ENCODE measurements at regions not wholly inside any gene's neighbourhood (a gene's known extent, or its start where the extent isn't known, plus 50 kb on each side); places are given as distances from the start of the nearest gene placed in this dataset.

DNA sequence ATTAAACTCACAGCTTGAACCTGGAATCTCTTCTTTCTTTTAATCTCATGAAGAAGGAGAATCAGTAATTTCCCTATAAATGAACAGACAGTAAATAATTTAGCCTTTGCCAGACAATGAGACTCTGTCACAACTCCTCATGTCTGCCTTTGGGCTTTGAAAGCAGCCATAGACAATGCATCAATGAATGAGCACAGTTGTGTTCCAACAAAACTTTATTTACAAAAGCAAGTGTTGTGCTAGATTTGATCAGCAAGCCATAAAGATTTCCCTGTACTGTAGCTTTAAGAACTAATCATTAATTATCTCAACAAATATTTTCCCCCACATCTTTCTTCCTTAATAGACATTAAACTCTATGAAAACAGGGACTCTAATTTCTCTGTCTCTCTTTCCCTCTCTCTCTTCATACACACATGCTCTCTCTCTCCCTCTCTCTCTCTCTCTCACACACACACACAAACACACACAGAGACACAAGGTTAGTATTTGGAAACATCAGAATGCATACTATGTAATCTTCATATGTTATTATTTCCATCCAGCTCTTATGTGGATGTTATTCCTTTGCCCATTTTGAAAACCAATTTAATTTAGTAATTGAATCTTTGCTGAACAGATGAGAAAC lies 1209.8 kb upstream of the CDH6 start:
- TF ChIP-seq GATA3 (IDR thresholded peaks at IDR 0.05; ENCODE audit: low read depth, low read length) (no peak), GATA2 (IDR thresholded peaks at IDR 0.05; ENCODE audit: low read depth, low read length) (no peak)

DNA sequence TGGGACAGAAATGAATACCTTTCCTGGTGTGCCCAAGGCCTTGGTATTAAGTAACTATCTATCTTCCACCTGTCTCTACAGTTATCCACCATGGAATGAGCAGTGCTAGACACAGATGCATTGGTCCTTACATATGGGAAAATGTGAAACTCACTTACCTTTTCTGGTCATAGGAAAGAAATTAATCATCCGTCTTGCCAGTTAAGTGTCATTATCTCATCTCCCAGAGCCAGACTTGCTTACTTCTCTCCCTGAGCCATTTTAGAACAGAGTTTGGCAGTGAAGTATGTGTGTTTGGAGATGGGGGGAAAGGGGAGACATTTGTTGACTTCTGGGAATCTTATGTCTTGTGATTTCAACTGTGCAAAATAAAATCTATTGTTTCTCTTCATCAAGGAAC lies 1211.0 kb upstream of the CDH6 start:
- TF ChIP-seq GATA3 (IDR thresholded peaks at IDR 0.05; ENCODE audit: low read depth, low read length) = no peak
- no peak for TF ChIP-seq GATA2 (IDR thresholded peaks at IDR 0.05; ENCODE audit: low read depth, low read length)

DNA sequence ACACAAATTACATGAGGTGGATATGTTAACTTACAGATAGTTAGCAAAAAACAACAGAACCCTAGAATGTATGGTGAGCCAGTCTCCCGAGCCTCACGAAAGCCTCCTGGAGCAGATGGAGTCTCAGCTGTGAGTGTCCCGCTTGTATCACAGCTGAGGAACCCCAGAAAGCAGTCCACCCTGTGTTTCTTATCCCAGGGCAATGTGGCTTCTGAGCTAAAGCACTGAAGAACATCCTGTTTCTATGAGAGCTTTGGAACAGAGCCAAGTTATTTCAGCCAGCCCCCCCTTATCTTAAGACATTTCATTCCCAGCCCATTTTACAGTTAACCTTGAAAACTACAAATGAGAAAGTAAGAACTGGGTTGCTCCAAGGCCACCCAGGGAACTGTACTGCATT lies 1220.9 kb upstream of the CDH6 start:
- TF ChIP-seq GATA3 (IDR thresholded peaks at IDR 0.05; ENCODE audit: low read depth, low read length) (no peak), GATA2 (IDR thresholded peaks at IDR 0.05; ENCODE audit: low read depth, low read length) (no peak)

DNA sequence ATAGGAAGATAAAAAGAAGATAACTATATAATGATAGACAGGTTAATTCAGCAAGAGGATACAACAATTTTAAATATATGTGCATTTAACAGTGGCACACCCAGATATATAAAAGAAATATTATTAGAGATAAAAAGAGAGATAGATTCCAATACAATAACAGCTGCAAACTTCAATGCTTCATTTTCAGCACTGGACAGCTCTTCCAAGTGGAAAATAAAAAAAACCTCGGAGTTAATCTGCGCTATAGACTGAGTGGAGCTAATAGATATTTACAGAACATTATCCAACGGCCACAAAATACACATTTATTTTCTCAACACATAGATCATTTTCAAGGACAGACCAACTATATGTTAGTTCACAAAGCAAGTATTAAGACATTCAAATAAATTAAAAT lies 1229.5 kb upstream of the CDH6 start:
- TF ChIP-seq GATA3 (IDR thresholded peaks at IDR 0.05; ENCODE audit: low read depth, low read length) (no peak), GATA2 (IDR thresholded peaks at IDR 0.05; ENCODE audit: low read depth, low read length) (no peak)

DNA sequence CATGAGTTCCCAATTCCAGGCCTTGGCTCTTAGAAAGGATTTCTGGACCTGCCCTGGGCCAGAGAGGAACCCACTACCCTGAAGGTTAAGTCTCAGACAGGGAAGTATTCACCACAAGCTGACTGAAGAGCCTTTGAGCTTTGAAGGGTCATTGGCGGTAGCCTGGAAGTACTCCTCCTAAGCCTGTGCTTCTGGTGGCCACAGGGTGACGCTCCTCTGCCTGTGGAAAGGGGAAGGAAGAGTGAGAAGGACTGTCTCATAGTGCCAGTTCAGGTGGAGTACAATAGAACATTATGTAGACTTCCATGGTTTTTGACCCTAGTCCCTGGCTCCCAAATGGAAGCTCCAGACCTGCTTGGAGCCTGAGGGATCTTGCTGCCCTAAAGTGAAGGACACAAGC lies 1233.2 kb upstream of the CDH6 start:
- TF ChIP-seq GATA2 (IDR thresholded peaks at IDR 0.05; ENCODE audit: low read depth, low read length) = no peak
- no peak for TF ChIP-seq GATA3 (IDR thresholded peaks at IDR 0.05; ENCODE audit: low read depth, low read length)

DNA sequence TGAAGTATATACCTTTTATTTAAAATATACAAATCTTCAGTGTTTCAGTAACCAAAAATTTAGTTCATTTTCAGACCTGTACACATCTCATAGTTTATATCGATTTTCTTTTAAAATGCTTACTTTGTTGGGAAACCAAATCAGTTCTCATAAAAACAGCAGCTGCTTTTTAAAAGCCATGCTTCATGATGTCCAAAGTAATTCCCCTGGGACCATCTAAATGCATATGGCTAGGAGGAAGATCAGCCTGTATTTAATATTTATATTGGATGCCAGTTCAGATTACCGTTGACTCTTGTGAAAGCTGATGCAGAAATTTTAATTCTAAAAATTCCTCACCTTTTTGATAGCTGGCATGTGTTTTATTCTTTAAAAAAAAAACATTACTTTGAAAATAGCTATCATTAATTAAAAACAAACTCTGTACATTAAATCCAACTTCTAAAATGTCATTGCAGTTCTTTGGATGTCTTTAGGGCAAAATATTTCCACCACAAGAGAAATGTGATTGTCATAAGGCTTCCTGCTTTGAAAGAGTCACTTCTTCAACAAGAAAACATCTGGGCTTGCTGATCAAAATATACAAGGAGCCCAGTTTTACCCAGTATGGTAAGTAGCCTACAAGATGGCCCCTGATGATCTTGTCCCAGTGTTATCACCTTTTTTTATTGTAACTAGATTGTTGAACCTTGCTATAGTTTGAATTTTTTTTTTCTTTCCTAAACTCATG lies 1242.9 kb upstream of the CDH6 start:
- TF ChIP-seq GATA3 (IDR thresholded peaks at IDR 0.05; ENCODE audit: low read depth, low read length) (no peak), GATA2 (IDR thresholded peaks at IDR 0.05; ENCODE audit: low read depth, low read length) (no peak)

DNA sequence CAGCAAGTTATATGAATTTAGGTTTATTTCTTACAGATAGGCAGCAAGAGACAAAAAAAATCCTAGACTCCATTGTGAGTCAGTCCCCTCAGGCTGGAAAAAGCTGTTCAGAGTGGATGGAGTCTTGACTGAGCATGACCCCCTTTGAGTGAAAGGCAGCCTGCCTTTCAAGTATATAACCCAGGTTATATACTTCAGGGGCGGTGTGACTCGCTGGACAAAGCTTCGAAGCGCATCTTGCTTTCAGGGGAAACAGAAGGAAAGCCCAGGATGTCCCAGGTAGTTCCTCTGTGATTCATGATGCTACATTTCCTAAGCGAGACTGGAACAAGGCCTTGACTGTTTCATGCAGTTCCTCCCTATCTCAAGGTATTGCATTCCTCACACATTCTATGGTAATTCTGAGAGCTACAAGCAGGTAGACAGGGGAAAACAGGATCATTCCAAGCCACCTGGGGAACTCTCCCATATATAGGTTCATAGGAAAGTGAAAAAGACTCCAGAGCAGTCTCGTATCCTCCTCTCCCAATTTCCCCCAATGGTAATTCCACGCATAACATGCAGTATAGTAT lies 1244.1 kb upstream of the CDH6 start:
- TF ChIP-seq GATA2 (IDR thresholded peaks at IDR 0.05; ENCODE audit: low read depth, low read length) (no peak), GATA3 (IDR thresholded peaks at IDR 0.05; ENCODE audit: low read depth, low read length) (no peak)

DNA sequence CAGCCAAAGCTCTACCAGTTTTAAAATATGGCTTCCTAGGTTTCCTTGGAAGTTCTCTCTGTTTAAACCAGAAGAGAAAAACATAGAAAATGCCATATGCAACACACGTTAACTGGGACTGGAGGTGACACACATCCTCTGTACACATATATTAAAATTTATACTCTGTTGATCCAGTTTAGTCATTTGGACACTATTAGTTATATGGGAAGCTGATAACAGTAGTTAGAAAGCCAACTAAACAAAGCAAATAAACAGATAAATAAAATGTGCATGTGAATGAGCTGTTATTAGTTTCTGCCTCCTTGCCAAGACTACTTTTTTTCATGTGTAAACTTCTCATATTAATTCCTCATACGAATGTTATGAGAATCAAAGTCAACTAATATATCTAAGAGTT lies 1249.2 kb upstream of the CDH6 start:
- TF ChIP-seq GATA3 (IDR thresholded peaks at IDR 0.05; ENCODE audit: low read depth, low read length) (no peak), GATA2 (IDR thresholded peaks at IDR 0.05; ENCODE audit: low read depth, low read length) (no peak)

DNA sequence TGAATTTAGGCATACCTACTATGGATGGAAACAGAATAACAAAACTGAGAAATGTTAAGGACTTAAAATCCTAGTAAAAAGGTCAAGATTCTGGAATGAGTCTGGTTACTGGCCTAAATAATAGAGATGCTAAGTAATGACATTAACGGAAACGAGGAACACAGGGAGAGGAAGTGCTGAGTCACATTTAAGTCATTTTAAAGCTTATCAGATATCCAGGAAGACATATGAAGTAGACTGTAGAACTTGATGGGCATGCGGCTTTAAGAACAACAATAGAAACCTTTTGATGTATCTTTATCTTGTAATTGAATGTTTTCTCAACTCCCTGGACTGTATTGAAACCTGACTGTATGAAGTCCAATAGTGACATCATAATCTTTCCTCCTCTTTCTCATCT lies 1251.4 kb upstream of the CDH6 start:
- no peak for TF ChIP-seq GATA3 (IDR thresholded peaks at IDR 0.05; ENCODE audit: low read depth, low read length)
- no peak for TF ChIP-seq GATA2 (IDR thresholded peaks at IDR 0.05; ENCODE audit: low read depth, low read length)

DNA sequence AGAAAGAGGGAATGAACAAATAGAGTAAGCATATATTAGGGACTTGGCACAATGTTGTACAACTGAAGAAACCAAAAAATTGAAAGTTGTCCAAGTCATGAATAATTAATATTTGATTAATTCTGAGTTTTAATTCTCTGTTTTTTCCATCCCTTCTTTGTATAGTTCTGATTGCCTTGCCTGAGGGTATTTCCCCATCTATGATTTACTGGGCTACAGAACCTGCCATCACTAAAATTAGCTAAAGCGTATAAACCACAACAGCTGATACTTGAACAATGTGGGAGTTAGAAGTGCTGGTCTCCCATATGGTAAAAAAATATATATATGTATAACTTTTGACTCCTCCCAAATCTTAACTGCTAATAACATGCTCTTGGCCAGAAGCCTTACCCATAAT lies 1253.5 kb upstream of the CDH6 start:
- TF ChIP-seq GATA2 (IDR thresholded peaks at IDR 0.05; ENCODE audit: low read depth, low read length) = no peak
- TF ChIP-seq GATA3 (IDR thresholded peaks at IDR 0.05; ENCODE audit: low read depth, low read length) = no peak

DNA sequence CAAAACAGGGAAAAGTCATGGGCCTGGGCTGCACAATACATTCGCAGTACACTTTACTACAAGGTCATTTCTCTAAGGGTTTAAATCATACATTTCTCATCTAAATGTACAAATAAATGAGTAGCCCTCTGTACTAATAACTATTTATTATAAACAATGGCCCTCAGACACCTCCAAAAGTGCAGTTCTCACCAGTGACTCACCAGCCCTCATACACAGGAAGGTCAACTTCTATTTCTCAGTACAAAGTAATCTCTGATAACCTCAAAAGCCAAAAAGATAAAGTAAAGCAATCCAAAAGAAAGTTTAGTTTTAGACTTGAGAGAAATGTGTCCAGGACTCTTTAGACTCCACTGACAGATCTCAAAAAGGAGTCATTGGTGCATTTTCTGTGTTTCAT lies 1258.1 kb upstream of the CDH6 start:
- TF ChIP-seq GATA2 (IDR thresholded peaks at IDR 0.05; ENCODE audit: low read depth, low read length) = no peak
- TF ChIP-seq GATA3 (IDR thresholded peaks at IDR 0.05; ENCODE audit: low read depth, low read length) = no peak

DNA sequence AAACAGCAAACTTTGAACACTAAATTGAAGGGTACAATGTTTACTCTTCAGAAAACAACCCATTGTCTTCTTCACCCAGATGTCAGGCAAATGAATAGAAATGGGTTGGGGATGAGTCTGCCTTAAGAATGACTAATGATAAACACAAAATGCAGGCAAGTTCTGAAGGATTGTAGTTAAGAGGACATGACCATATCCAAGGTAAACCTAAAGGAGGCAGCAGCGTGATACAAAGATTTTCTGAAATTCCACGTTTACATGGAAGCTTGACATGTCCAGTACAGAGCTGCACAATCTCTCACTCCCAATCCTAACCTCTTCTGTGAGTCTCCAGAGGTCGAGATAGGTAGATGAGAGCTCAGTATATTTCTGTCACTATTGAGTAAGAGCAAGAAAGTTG lies 1263.2 kb upstream of the CDH6 start:
- TF ChIP-seq GATA3 (IDR thresholded peaks at IDR 0.05; ENCODE audit: low read depth, low read length) (no peak), GATA2 (IDR thresholded peaks at IDR 0.05; ENCODE audit: low read depth, low read length) (no peak)

DNA sequence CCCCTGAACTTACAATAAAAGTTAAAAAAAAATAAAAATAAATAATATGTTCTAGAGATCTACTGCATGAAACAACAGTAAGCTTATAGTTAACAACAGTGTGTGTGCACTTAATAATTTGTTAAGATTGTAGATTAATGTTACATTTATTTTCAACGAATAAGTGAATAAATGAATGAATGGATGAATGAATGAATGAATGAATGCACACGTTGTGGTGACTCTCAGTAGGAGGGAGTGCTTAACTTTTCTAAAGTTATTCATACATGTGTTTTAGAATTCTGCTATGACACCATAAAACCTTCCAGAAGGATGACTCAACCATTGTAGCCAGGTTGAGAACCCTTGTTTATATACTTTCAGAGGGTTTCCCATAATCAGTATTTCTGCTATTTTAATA lies 1269.4 kb upstream of the CDH6 start:
- TF ChIP-seq GATA2 (IDR thresholded peaks at IDR 0.05; ENCODE audit: low read depth, low read length) (no peak), GATA3 (IDR thresholded peaks at IDR 0.05; ENCODE audit: low read depth, low read length) (no peak)

DNA sequence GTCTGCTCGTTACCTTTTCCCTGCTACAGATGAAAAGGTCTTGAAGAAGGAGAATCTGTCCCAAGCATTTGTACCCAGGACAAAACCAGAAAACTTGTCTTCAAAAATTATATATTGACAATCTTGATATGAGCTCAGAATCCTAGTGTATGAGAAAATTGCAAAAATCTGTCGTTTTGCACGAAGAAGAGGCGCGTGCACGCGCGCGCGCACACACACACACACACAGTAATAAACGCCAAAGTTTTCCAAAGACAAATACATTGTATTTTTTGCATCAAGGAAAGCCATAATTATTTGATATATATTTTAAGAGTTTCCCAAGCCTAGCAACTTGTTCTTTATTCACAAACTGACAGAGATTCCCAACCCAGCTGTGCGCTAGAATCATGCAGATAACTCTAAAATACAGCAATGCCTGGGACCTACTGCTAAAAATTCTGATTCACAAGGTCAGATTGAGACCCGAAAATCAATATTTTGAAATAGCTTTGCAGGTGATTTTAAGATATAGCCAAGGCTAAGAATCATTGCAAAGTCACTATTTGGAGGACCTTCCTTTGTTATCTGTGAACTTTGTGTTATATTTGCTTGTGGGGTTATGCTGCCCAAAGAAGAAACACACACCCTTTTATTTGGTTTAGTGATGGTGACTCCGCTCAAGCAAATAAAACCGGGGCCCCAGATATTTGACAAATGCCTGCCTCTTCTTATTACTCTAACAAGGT lies 1287.7 kb upstream of the CDH6 start:
- no peak for TF ChIP-seq GATA2 (IDR thresholded peaks at IDR 0.05; ENCODE audit: low read depth, low read length)
- TF ChIP-seq GATA3 (IDR thresholded peaks at IDR 0.05; ENCODE audit: low read depth, low read length) = no peak
